ENCODE measurements at regions not wholly inside any gene's neighbourhood (a gene's known extent, or its start where the extent isn't known, plus 50 kb on each side); places are given as distances from the start of the nearest gene placed in this dataset.

DNA sequence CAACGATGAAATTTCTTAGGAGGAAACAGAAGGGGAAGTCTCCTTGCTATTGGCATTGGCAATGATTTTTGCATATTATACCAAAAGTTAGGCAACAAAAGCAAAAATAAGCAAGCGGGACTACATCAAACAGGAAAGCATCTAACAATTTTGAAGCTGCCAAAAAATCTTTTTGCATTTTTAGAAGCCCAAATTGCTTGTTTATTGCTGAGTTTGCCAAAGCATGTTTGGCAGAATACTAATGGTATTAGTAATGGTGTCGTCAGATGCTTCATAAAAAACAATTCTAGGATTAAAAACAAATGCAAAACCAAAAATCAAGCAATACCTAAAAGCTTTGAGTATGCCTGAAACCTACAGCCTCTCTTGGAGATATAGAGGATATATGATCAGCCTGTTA lies 80.0 kb downstream of the GALR1 start:
- DNase-seq: no peak
- Histone ChIP-seq H3K36me3 (ENCODE audit: control insufficient read depth, insufficient read depth, low read length) (no peaks in the 10 kb centered on the region), H3K9me3 (ENCODE audit: control insufficient read depth, low read length) (no peaks in the 10 kb centered on the region), H3K27ac (ENCODE audit: insufficient read depth, low read length, poor library complexity, severe bottlenecking) (no peak overlapping the region), H3K27me3 (replicated peaks; ENCODE audit: control insufficient read depth, insufficient read depth, low read length, poor library complexity, severe bottlenecking) (no peaks in the 10 kb centered on the region), H3K4me3 (ENCODE audit: insufficient read depth, low read depth, low read length, poor library complexity, severe bottlenecking) (no peak overlapping the region), H3K4me1 (ENCODE audit: control insufficient read depth, insufficient read depth, low read length, poor library complexity, severe bottlenecking) (no peaks in the 10 kb centered on the region)

DNA sequence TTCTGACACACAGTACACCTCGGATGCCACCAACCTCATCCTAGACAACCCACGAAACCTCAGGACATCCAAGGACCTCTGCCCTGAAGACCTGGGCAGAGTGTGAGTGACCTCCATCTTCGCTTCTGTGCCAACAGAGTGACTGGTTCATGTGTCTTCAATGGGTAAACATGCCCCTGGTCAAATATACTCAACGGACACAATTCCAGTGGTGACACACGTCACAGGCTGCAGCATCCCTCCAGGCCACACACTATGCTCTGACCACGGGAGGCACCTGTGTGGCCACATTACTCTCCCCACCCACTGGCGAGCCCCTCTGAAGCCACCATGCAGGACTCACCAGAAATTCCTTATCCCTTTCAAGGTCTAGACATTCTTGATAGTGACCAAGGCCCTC lies 85.2 kb downstream of the GALR1 start:
- Histone ChIP-seq H3K4me1 (ENCODE audit: control insufficient read depth, insufficient read depth, low read length, poor library complexity, severe bottlenecking) (no peaks in the 10 kb centered on the region), H3K4me3 (ENCODE audit: insufficient read depth, low read depth, low read length, poor library complexity, severe bottlenecking) (no peak overlapping the region), H3K27me3 (replicated peaks; ENCODE audit: control insufficient read depth, insufficient read depth, low read length, poor library complexity, severe bottlenecking) (no peaks in the 10 kb centered on the region), H3K9me3 (ENCODE audit: control insufficient read depth, low read length) (no peaks in the 10 kb centered on the region), H3K36me3 (ENCODE audit: control insufficient read depth, insufficient read depth, low read length) (no peaks in the 10 kb centered on the region), H3K27ac (ENCODE audit: insufficient read depth, low read length, poor library complexity, severe bottlenecking) (no peak overlapping the region)
- no peak for DNase-seq

DNA sequence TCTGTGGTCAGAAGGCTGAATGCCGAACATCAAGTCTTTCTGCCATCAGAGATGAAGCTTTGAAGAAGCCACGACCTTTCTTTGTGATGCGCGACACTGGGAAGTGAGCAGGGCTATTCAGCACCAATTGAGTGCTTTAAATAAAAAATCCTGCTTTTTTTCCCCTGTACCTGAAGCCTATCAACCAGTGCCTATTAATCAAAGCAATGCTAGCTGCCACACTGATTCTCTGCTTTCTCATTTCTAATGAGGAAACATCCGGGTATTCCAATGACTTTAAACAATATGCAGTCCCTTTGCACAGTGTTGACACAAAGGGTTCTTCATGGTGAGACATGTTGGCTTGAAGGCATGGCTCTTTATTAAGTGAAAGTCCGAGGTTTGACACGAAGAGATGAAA lies 88.0 kb downstream of the GALR1 start:
- Histone ChIP-seq H3K27ac (ENCODE audit: insufficient read depth, low read length, poor library complexity, severe bottlenecking) (no peak overlapping the region), H3K27me3 (replicated peaks; ENCODE audit: control insufficient read depth, insufficient read depth, low read length, poor library complexity, severe bottlenecking) (no peaks in the 10 kb centered on the region), H3K4me1 (ENCODE audit: control insufficient read depth, insufficient read depth, low read length, poor library complexity, severe bottlenecking) (no peaks in the 10 kb centered on the region), H3K4me3 (ENCODE audit: insufficient read depth, low read depth, low read length, poor library complexity, severe bottlenecking) (no peak overlapping the region), H3K36me3 (ENCODE audit: control insufficient read depth, insufficient read depth, low read length) (no peaks in the 10 kb centered on the region), H3K9me3 (ENCODE audit: control insufficient read depth, low read length) (no peaks in the 10 kb centered on the region)
- no peak for DNase-seq

- Histone ChIP-seq H3K4me3 (ENCODE audit: insufficient read depth, low read depth, low read length, poor library complexity, severe bottlenecking) (no peak overlapping the region), H3K4me1 (ENCODE audit: control insufficient read depth, insufficient read depth, low read length, poor library complexity, severe bottlenecking) (no peaks in the 10 kb centered on the region), H3K27ac (ENCODE audit: insufficient read depth, low read length, poor library complexity, severe bottlenecking) (no peak overlapping the region), H3K36me3 (ENCODE audit: control insufficient read depth, insufficient read depth, low read length) (no peaks in the 10 kb centered on the region), H3K9me3 (ENCODE audit: control insufficient read depth, low read length) (no peaks in the 10 kb centered on the region), H3K27me3 (replicated peaks; ENCODE audit: control insufficient read depth, insufficient read depth, low read length, poor library complexity, severe bottlenecking) (no peaks in the 10 kb centered on the region)
- no peak for DNase-seq
Measured at GRCh38 chr18:77339093-77339492, 89.4 kb downstream of the GALR1 start.

GRCh38 chr18:77339623-77340022 lies 90.0 kb downstream of the GALR1 start:
- Histone ChIP-seq H3K36me3 (ENCODE audit: control insufficient read depth, insufficient read depth, low read length) (no peaks in the 10 kb centered on the region), H3K9me3 (ENCODE audit: control insufficient read depth, low read length) (no peaks in the 10 kb centered on the region), H3K27ac (ENCODE audit: insufficient read depth, low read length, poor library complexity, severe bottlenecking) (no peak overlapping the region), H3K4me3 (ENCODE audit: insufficient read depth, low read depth, low read length, poor library complexity, severe bottlenecking) (no peak overlapping the region), H3K27me3 (replicated peaks; ENCODE audit: control insufficient read depth, insufficient read depth, low read length, poor library complexity, severe bottlenecking) (no peaks in the 10 kb centered on the region), H3K4me1 (ENCODE audit: control insufficient read depth, insufficient read depth, low read length, poor library complexity, severe bottlenecking) (no peaks in the 10 kb centered on the region)
- no peak for DNase-seq

GRCh38 chr18:77340815-77341214 lies 91.2 kb downstream of the GALR1 start:
- H3K27ac ChIP-seq (ENCODE audit: insufficient read depth, low read length, poor library complexity, severe bottlenecking): no peak overlapping the region
- H3K36me3 ChIP-seq (ENCODE audit: control insufficient read depth, insufficient read depth, low read length): no peaks in the 10 kb centered on the region
- no peaks in the 10 kb centered on the region for H3K4me1 ChIP-seq (ENCODE audit: control insufficient read depth, insufficient read depth, low read length, poor library complexity, severe bottlenecking)
- no peaks in the 10 kb centered on the region for H3K9me3 ChIP-seq (ENCODE audit: control insufficient read depth, low read length)
- no peak overlapping the region for H3K4me3 ChIP-seq (ENCODE audit: insufficient read depth, low read depth, low read length, poor library complexity, severe bottlenecking)
- H3K27me3 ChIP-seq (replicated peaks; ENCODE audit: control insufficient read depth, insufficient read depth, low read length, poor library complexity, severe bottlenecking): no peaks in the 10 kb centered on the region
- no peak for DNase-seq

DNA sequence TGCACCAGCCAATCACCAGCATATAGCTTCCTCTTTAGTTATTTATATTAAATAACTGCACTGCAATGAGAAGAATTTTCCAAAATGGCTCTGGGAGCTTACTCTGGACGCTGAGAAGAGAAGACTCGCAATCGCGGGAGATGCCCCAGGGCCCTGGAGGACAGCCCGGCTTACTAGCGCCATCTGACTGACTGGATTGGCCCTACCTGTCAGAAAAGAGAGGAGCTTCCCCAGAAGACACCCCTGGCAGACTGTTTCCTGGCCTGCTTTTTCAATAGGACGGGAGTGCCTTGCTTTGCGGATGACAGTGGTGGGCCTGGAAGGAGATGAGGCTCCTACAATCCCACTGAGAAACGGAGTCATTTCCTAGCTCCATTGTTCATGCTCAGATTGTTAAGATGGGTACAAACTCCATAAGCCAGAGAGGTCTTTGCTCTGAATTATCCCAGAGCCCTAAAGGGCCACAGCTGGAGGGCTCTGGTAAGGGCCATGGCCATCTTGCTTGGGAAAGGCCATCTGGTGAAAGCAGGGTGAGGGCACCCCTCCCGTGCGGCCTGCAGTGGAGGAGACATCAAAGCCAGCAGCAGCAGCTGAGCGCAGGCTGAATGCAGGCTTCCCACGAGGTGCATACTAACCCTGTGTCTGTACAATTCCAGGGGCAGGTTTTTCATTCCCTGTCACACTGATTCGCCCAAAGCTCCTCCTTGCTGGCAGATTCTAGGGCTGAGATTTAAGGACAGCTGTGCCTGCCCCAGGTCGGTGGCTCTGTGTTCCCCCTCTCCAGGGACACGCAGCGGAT lies 92.1 kb downstream of the GALR1 start:
- no peak overlapping the region for H3K27ac ChIP-seq (ENCODE audit: insufficient read depth, low read length, poor library complexity, severe bottlenecking)
- H3K27me3 ChIP-seq (replicated peaks; ENCODE audit: control insufficient read depth, insufficient read depth, low read length, poor library complexity, severe bottlenecking): no peaks in the 10 kb centered on the region
- no peaks in the 10 kb centered on the region for H3K9me3 ChIP-seq (ENCODE audit: control insufficient read depth, low read length)
- no peaks in the 10 kb centered on the region for H3K4me1 ChIP-seq (ENCODE audit: control insufficient read depth, insufficient read depth, low read length, poor library complexity, severe bottlenecking)
- DNase-seq: no peak
- no peak overlapping the region for H3K4me3 ChIP-seq (ENCODE audit: insufficient read depth, low read depth, low read length, poor library complexity, severe bottlenecking)
- no peaks in the 10 kb centered on the region for H3K36me3 ChIP-seq (ENCODE audit: control insufficient read depth, insufficient read depth, low read length)

GRCh38 chr18:77342736-77343135 lies 93.1 kb downstream of the GALR1 start:
- Histone ChIP-seq H3K9me3 (ENCODE audit: control insufficient read depth, low read length) (no peaks in the 10 kb centered on the region), H3K36me3 (ENCODE audit: control insufficient read depth, insufficient read depth, low read length) (no peaks in the 10 kb centered on the region), H3K27me3 (replicated peaks; ENCODE audit: control insufficient read depth, insufficient read depth, low read length, poor library complexity, severe bottlenecking) (no peaks in the 10 kb centered on the region), H3K4me1 (ENCODE audit: control insufficient read depth, insufficient read depth, low read length, poor library complexity, severe bottlenecking) (no peaks in the 10 kb centered on the region), H3K27ac (ENCODE audit: insufficient read depth, low read length, poor library complexity, severe bottlenecking) (no peak overlapping the region), H3K4me3 (ENCODE audit: insufficient read depth, low read depth, low read length, poor library complexity, severe bottlenecking) (no peak overlapping the region)
- no peak for DNase-seq

DNA sequence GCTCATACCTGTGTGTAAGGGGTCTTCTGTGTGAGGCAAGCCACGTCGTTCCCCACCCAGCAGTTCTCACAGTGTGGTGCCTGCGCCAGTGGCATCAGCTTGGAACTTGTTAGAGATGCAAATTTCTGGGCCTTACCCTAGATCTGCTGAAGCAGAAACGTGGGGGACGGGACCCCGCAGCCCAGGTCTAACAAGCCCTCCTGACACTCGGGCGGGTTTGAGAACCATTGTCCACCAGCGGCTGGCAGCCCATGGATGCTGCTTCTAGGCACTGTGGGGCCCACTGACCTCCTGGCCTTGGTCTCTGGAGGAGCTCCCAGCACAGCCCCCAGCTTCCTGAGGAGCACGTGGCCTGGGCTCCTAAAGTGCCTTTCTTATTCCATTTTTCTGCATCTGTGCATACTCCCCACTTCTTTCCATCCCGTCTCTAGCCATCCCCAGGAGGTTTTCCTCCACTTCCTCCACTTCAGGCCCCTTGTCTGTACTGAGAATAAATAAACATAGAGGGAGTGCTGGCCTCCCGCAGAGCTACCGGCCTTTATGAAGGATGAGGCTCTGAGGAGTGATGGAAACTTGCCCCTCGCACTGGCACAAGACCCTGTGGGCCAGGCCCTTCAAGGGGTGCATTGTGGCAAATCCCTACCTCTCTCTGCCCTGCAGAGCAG lies 94.3 kb downstream of the GALR1 start:
- no peak for DNase-seq
- no peak overlapping the region for H3K4me3 ChIP-seq (ENCODE audit: insufficient read depth, low read depth, low read length, poor library complexity, severe bottlenecking)

GRCh38 chr18:77344786-77345500 lies 95.3 kb downstream of the GALR1 start:
- Histone ChIP-seq H3K27ac (ENCODE audit: insufficient read depth, low read length, poor library complexity, severe bottlenecking) (no peak overlapping the region), H3K36me3 (ENCODE audit: control insufficient read depth, insufficient read depth, low read length) (no peaks in the 10 kb centered on the region), H3K9me3 (ENCODE audit: control insufficient read depth, low read length) (no peaks in the 10 kb centered on the region), H3K4me3 (ENCODE audit: insufficient read depth, low read depth, low read length, poor library complexity, severe bottlenecking) (no peak overlapping the region), H3K27me3 (replicated peaks; ENCODE audit: control insufficient read depth, insufficient read depth, low read length, poor library complexity, severe bottlenecking) (no peaks in the 10 kb centered on the region), H3K4me1 (ENCODE audit: control insufficient read depth, insufficient read depth, low read length, poor library complexity, severe bottlenecking) (no peaks in the 10 kb centered on the region)
- no peak for DNase-seq

More for the DNA sequence above, 94.3 kb downstream of the GALR1 start:
- Histone ChIP-seq H3K9me3 (ENCODE audit: control insufficient read depth, low read length) (no peaks in the 10 kb centered on the region), H3K27ac (ENCODE audit: insufficient read depth, low read length, poor library complexity, severe bottlenecking) (no peak overlapping the region), H3K36me3 (ENCODE audit: control insufficient read depth, insufficient read depth, low read length) (no peaks in the 10 kb centered on the region), H3K27me3 (replicated peaks; ENCODE audit: control insufficient read depth, insufficient read depth, low read length, poor library complexity, severe bottlenecking) (no peaks in the 10 kb centered on the region), H3K4me1 (ENCODE audit: control insufficient read depth, insufficient read depth, low read length, poor library complexity, severe bottlenecking) (no peaks in the 10 kb centered on the region)

All from effector memory CD4-positive, alpha-beta T cell (primary cell).